ENCODE measurements at regions not wholly inside any gene's neighbourhood (a gene's known extent, or its start where the extent isn't known, plus 50 kb on each side); places are given as distances from the start of the nearest gene placed in this dataset.

- no peak overlapping the region for H3K4me3 ChIP-seq (ENCODE audit: low read length in 3 of 3)
- H3K9me3 ChIP-seq (ENCODE audit: control insufficient read depth in 2 of 3, insufficient read depth in 1 of 3, low read length in 3 of 3) = no peaks in the 10 kb centered on the region
- DNase-seq (no peak), FAIRE-seq (no peak)
- H3K27ac ChIP-seq (ENCODE audit: low read depth in 2 of 2, low read length in 2 of 2) = no peak overlapping the region
- no peak overlapping the region for H3K9ac ChIP-seq (ENCODE audit: low read length in 3 of 3)
- no peaks in the 10 kb centered on the region for H3K27me3 ChIP-seq (ENCODE audit: control insufficient read depth, insufficient read depth, low read length)
- intact Hi-C loops (cut with DNase I) = no loop called here
- H3K4me1 ChIP-seq (ENCODE audit: control insufficient read depth in 2 of 3, insufficient read depth in 2 of 3, low read depth in 1 of 3, low read length in 3 of 3) = no peaks in the 10 kb centered on the region
- H3K36me3 ChIP-seq (ENCODE audit: control insufficient read depth in 2 of 3, insufficient read depth in 3 of 3, low read length in 3 of 3) = no peaks in the 10 kb centered on the region
- TF ChIP-seq CTCF (IDR thresholded peaks at IDR 0.05; ENCODE audit: borderline replicate concordance, extremely low read depth, insufficient read depth) = no peak
Observed at GRCh38 chrX:77174680-77175519, 272.3 kb upstream of the FGF16 start.

GRCh38 chrX:77200663-77201062, 246.5 kb upstream of the FGF16 start:
- Histone ChIP-seq H3K4me3 (ENCODE audit: low read length in 3 of 3) (no peak overlapping the region), H3K36me3 (ENCODE audit: control insufficient read depth in 2 of 3, insufficient read depth in 3 of 3, low read length in 3 of 3) (no peaks in the 10 kb centered on the region), H3K9me3 (ENCODE audit: control insufficient read depth in 2 of 3, insufficient read depth in 1 of 3, low read length in 3 of 3) (no peaks in the 10 kb centered on the region), H3K27me3 (ENCODE audit: control insufficient read depth, insufficient read depth, low read length) (no peaks in the 10 kb centered on the region), H3K27ac (ENCODE audit: low read depth in 2 of 2, low read length in 2 of 2) (no peak overlapping the region), H3K4me1 (ENCODE audit: control insufficient read depth in 2 of 3, insufficient read depth in 2 of 3, low read depth in 1 of 3, low read length in 3 of 3) (no peaks in the 10 kb centered on the region), H3K9ac (ENCODE audit: low read length in 3 of 3) (no peak overlapping the region)
- no peak for TF ChIP-seq CTCF (IDR thresholded peaks at IDR 0.05; ENCODE audit: borderline replicate concordance, extremely low read depth, insufficient read depth)
- DNase-seq (no peak), FAIRE-seq (peak; percentile 99)
- intact Hi-C loops (cut with DNase I) = no loop called here

GRCh38 chrX:77223046-77223445, 224.1 kb upstream of the FGF16 start:
- FAIRE-seq = no peak
- H3K27ac ChIP-seq (ENCODE audit: low read depth in 2 of 2, low read length in 2 of 2) = no peak overlapping the region
- intact Hi-C loops (cut with DNase I) = no loop called here
- no peak for TF ChIP-seq CTCF (IDR thresholded peaks at IDR 0.05; ENCODE audit: borderline replicate concordance, extremely low read depth, insufficient read depth)
- no peaks in the 10 kb centered on the region for H3K27me3 ChIP-seq (ENCODE audit: control insufficient read depth, insufficient read depth, low read length)
- H3K36me3 ChIP-seq (ENCODE audit: control insufficient read depth in 2 of 3, insufficient read depth in 3 of 3, low read length in 3 of 3) = no peaks in the 10 kb centered on the region
- H3K4me3 ChIP-seq (ENCODE audit: low read length in 3 of 3) = no peak overlapping the region
- H3K4me1 ChIP-seq (ENCODE audit: control insufficient read depth in 2 of 3, insufficient read depth in 2 of 3, low read depth in 1 of 3, low read length in 3 of 3) = no peaks in the 10 kb centered on the region
- H3K9me3 ChIP-seq (ENCODE audit: control insufficient read depth in 2 of 3, insufficient read depth in 1 of 3, low read length in 3 of 3) = no peaks in the 10 kb centered on the region
- no peak for DNase-seq
- no peak overlapping the region for H3K9ac ChIP-seq (ENCODE audit: low read length in 3 of 3)

Measured in kidney (tissue), 13 donors.